Astrocyte of the spinal cord (primary cell): ENCODE measurements at regions not wholly inside any gene's neighbourhood (a gene's known extent, or its start where the extent isn't known, plus 50 kb on each side); places are given as distances from the start of the nearest gene placed in this dataset.

Experiments
- DNase-seq: peaks from one replicate; pipeline ENCODE4 v3.0.0; 2011; ENCODE audit warnings: low read depth, low spot score
- H3K4me3 ChIP-seq: 2 replicates; pipeline ENCODE4 v1.5.1; 2011; ENCODE audit warnings: low read depth, mild to moderate bottlenecking, low read length, moderate library complexity
- in situ Hi-C: cut with HindIII; loops from 2 replicates; pipeline ENCODE4 v1.10.0; 2017; ENCODE audit warnings: low sequenced_read_pairs
- TF ChIP-seq, protein P1 (sequence below): IDR thresholded peaks from 2 replicates; pipeline ENCODE4 v1.5.1; 2012; ENCODE audit warnings: low read depth, mild to moderate bottlenecking, low read length, inconsistent platforms

DNA sequence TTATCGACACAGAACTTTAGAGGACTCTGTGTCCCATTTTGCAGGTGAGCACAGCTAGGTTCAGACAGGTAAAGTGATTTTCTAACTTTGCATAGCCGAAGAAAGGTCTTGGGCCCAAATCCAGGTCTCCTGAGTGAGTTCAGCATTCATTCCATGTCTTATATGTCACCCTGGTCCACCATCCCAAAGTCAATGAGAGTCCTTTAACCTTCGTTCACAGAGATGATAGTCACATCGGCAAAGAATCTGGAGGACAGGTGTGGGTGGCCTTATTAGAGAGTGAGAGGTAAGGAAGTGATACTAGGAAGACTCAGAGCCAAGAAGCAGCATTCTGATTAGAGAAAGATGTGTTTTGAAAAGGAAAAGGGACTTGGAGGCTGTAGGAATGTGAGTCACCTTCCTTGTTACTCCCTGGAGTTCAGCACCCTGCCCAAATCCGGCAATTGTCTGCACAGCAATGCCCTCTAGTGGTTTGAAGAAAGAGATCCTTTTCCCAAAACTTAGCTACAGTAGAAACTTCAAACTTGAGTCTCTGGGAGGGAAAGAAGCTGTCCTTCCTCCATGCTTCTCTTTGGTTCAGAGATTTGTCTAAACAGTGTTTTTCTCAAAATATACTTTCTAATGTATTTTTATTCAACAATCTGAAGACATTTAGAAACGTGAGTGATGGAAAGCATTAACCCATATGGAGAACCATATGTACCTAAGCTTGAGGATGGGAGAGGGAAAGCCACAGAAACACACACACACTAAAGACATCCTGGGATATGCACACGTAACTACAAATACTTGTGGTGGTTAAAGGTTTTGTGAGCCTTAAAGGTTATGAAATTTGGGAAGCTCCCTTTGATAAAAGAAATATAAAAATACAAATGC, 96.4 kb upstream of the SHISA6 start:
- TF ChIP-seq, protein P1, sequence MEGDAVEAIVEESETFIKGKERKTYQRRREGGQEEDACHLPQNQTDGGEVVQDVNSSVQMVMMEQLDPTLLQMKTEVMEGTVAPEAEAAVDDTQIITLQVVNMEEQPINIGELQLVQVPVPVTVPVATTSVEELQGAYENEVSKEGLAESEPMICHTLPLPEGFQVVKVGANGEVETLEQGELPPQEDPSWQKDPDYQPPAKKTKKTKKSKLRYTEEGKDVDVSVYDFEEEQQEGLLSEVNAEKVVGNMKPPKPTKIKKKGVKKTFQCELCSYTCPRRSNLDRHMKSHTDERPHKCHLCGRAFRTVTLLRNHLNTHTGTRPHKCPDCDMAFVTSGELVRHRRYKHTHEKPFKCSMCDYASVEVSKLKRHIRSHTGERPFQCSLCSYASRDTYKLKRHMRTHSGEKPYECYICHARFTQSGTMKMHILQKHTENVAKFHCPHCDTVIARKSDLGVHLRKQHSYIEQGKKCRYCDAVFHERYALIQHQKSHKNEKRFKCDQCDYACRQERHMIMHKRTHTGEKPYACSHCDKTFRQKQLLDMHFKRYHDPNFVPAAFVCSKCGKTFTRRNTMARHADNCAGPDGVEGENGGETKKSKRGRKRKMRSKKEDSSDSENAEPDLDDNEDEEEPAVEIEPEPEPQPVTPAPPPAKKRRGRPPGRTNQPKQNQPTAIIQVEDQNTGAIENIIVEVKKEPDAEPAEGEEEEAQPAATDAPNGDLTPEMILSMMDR, result no peak
- in situ Hi-C loops, result no loop called here
- no peak overlapping the region for H3K4me3 ChIP-seq
- no peak for DNase-seq

DNA sequence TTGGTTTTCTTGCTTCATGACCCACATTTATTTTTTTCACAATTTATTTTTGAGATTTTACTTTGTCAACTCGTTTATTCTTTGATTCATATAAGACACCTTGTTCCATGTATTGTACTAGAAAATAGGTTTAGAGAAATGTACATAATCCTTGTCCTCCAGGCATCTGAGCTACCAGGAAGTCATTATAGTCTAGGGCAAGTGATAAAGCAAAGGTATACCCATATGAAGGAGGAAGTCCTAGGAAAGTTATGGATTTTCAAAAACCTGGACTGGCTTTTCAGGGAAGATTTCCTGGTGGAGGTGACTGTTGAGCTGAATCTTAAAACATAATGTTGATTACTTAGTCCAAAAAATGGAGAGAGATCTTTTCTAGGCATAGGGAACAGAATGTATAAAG, 98.8 kb upstream of the SHISA6 start:
- TF ChIP-seq, protein P1, result no peak
- H3K4me3 ChIP-seq, result no peak overlapping the region
- no peak for DNase-seq
- in situ Hi-C loops, result no loop called here

DNA sequence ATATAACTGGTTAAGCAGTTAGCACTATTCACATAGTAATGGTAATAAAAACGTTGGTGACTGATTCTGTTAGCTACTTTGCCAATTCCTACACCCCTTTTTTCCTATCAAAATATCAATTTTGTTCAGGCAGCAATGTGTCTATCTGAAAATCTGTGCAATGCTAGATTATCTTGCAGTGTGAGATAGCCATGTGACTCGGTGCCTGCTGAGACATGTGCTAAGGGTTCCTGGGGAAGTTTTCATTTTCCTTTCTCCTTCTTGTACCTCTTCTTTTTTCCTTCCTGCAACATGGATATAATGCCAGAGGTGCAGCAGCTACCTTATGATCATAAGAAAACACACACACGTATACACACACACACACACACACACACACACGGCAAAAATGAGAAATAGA, 100.5 kb upstream of the SHISA6 start:
- DNase-seq, result no peak
- in situ Hi-C loops, result no loop called here
- H3K4me3 ChIP-seq, result no peak overlapping the region
- TF ChIP-seq, protein P1, result no peak

GRCh38 chr17:11140043-11140442, 101.0 kb upstream of the SHISA6 start:
- no peak overlapping the region for H3K4me3 ChIP-seq
- TF ChIP-seq, protein P1, result no peak
- no peak for DNase-seq
- in situ Hi-C loops, result no loop called here

GRCh38 chr17:11138023-11138422, 103.0 kb upstream of the SHISA6 start:
- DNase-seq, result no peak
- TF ChIP-seq, protein P1, result no peak
- no peak overlapping the region for H3K4me3 ChIP-seq
- in situ Hi-C loops, result no loop called here

GRCh38 chr17:11135819-11136218, 105.2 kb upstream of the SHISA6 start:
- H3K4me3 ChIP-seq, result no peak overlapping the region
- in situ Hi-C loops, result no loop called here
- no peak for DNase-seq
- TF ChIP-seq, protein P1, result no peak
